ENCODE measurements at regions not wholly inside any gene's neighbourhood (a gene's known extent, or its start where the extent isn't known, plus 50 kb on each side); places are given as distances from the start of the nearest gene placed in this dataset.
"Not testable (repeated sequence)": the region's sequence is repeated elsewhere in the genome, so short reads cannot be mapped to it uniquely, and the experiment has no call there.

DNA sequence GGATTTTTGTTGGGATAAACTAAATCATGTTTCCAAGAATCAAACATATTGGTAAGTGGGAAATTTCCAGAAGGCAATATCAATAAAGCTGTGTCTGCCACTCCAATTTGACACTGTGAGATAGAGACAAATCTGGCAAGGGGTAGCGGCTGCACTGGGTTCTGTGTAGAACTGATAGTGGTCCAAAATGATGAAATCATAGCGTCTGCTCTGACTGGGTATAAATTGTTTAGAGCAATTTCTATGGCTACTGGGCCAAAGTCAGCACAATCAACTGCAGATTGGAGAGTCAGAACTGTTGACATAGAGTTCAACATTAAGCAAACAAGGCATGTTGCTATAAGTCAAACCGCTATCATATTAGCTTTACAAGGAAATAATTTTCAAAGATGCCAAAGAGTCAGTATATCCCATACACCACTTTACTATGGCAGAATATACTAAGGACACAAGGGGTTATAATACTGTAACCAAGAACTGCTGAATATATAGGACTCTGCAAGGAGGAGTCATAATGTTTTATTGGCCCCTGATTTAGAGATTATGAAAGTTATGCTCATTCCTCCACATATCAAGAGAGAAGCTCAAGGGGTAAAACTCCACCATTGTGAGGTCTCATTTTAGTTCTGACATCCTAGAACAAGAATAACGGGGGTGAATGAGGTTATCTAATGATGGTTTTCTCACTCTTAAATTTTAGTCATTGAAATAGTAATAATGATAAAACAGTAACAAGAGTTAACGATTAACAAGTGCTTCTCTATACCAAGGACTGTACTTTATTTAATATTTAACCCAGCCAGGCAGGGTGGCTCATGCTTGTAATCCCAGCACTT is 309.7 kb upstream of the GADL1 start (continued):
- TF ChIP-seq ZNF777 (CRISPR knock-in tag; IDR thresholded peaks at IDR 0.05), result no peak

DNA sequence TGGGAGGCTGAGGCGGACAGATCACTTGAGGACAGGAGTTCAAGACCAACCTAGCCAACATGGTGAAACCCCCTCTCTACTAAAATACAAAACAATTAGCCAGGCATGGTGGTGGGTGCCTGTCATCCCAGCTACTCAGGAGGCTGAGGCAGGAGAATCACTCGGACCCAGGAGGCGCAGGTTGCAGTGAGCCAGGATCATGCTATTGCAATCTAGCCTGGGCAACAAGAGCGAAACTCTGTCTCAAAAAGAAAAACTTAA is 310.3 kb upstream of the GADL1 start:
- H3K9ac ChIP-seq (ENCODE audit: insufficient read depth, low read depth, low read length); BruUV-seq (replicated peaks); H3K4me3 ChIP-seq (replicated peaks in 1 of 3; ENCODE audit: insufficient read depth in 1 of 3, low read depth in 2 of 3, low read length in 3 of 3); in situ Hi-C loops (cut with HindIII; ENCODE audit: extremely low pct_ligation_motif_present, low pct_unique_long_range_greater_than_20kb); H3K27ac ChIP-seq (ENCODE audit: extremely low read length, insufficient read depth, low read length); H3K27me3 ChIP-seq (ENCODE audit: control insufficient read depth in 1 of 2, insufficient read depth in 2 of 2, low read length in 2 of 2); FAIRE-seq; CTCF ChIA-PET (ENCODE audit: low intra/inter-chr PET ratio, low total read pairs); H3K36me3 ChIP-seq (replicated peaks in 1 of 2; ENCODE audit: control insufficient read depth in 1 of 2, insufficient read depth in 2 of 2, low read length in 2 of 2); H4K20me1 ChIP-seq (ENCODE audit: insufficient read depth, low read length); H2AFZ ChIP-seq (ENCODE audit: low read length); DNase-seq (ENCODE audit: low spot score); H3K79me2 ChIP-seq (ENCODE audit: insufficient read depth, low read length); ATAC-seq; H3K9me3 ChIP-seq (ENCODE audit: low read length); H3K4me2 ChIP-seq (ENCODE audit: low read depth, low read length); POLR2A ChIA-PET: not testable (repeated sequence)
- 83% methylated on average over 4 of the region's 4 CpGs for WGBS (ENCODE audit: low lambda C conversion rate)
- intact Hi-C loops (cut with micrococcal nuclease; ENCODE audit: unreplicated experiment), result loop anchor here (1.0 kb wide), 1 partner anchor 84 kb away; no protein-coding TSS in a partner anchor
- TF ChIP-seq ADNP (CRISPR knock-in tag; IDR thresholded peaks at IDR 0.05) (peak; percentile 57; the same call in 1 of the 2 replicates), ZMYM2 (CRISPR knock-in tag; IDR thresholded peaks at IDR 0.05) (peak; percentile 83; the same call in 1 of the 2 replicates), RCOR2 (CRISPR knock-in tag; IDR thresholded peaks at IDR 0.05) (0 out of 2 replicates have a peak, but pooled peaks have one; percentile 15), ZMYM3 (CRISPR knock-in tag; IDR thresholded peaks at IDR 0.05) (0 out of 2 replicates have a peak, but pooled peaks have one; percentile 28)
- TF ChIP-seq, protein P1, sequence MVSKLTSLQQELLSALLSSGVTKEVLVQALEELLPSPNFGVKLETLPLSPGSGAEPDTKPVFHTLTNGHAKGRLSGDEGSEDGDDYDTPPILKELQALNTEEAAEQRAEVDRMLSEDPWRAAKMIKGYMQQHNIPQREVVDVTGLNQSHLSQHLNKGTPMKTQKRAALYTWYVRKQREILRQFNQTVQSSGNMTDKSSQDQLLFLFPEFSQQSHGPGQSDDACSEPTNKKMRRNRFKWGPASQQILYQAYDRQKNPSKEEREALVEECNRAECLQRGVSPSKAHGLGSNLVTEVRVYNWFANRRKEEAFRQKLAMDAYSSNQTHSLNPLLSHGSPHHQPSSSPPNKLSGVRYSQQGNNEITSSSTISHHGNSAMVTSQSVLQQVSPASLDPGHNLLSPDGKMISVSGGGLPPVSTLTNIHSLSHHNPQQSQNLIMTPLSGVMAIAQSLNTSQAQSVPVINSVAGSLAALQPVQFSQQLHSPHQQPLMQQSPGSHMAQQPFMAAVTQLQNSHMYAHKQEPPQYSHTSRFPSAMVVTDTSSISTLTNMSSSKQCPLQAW (CRISPR knock-in tag; IDR thresholded peaks at IDR 0.05), result peak; percentile 40; the same call in 1 of the 2 replicates
- H3K4me1 ChIP-seq (ENCODE audit: insufficient read depth, low read length), result peaks cover 18% of the 10 kb centered on the region

Data from HepG2 (cell line).